Naive thymus-derived CD4-positive, alpha-beta T cell (primary cell): ENCODE measurements at regions not wholly inside any gene's neighbourhood (a gene's known extent, or its start where the extent isn't known, plus 50 kb on each side); places are given as distances from the start of the nearest gene placed in this dataset.

Experiments used
- ATAC-seq: fragments of 150-1000 bp; cut with Tn5 transposase; 2 replicates; pipeline ENCODE4 v1.10.0; 2021; ENCODE audit warnings: mild to moderate bottlenecking, moderate library complexity
- CTCF ChIA-PET: fragments of 350-600 bp; sonication (Branson Sonifier 250); formaldehyde crosslinking; loops from one replicate; lab custom pipeline; 2021; ENCODE audit warnings: antibody characterized with exemption; lab: Charles Lee
- POLR2A ChIA-PET: fragments of 350-600 bp; sonication (Branson Sonifier 250); formaldehyde crosslinking; loops from one replicate; lab custom pipeline; 2021; ENCODE audit warnings: antibody characterized with exemption, inconsistent platforms; lab: Charles Lee
- DNase-seq, 9 donors: peaks; one replicate each; pipeline versions ENCODE4 v3.0.0 to v3.0.0-alpha.2; 2020 to 2022; ENCODE audit warnings: mixed read lengths in 1 of 9
- H3K27ac ChIP-seq: one replicate; pipeline ENCODE4 v1.7.0; 2013; ENCODE audit warnings: mild to moderate bottlenecking, low read depth, low read length, moderate library complexity
- H3K27me3 ChIP-seq, 2 donors: one replicate each; pipeline ENCODE4 v1.7.0; 2013; ENCODE audit warnings: low read length in 2 of 2, mild to moderate bottlenecking in 2 of 2, moderate library complexity in 2 of 2; ENCODE audit not compliant: control insufficient read depth in 2 of 2, insufficient read depth in 2 of 2
- H3K36me3 ChIP-seq, 3 experiments: 1 replicate in 2 of 3; 2 replicates in 1 of 3; pipeline ENCODE4 v1.7.0; 2013; ENCODE audit warnings: low read length in 3 of 3, mild to moderate bottlenecking in 3 of 3, moderate library complexity in 1 of 3; ENCODE audit not compliant: insufficient read depth in 3 of 3, control insufficient read depth in 2 of 3
- H3K4me1 ChIP-seq, 2 donors: one replicate each; pipeline ENCODE4 v1.7.0; 2013; ENCODE audit warnings: low read length in 2 of 2, mild to moderate bottlenecking in 2 of 2, moderate library complexity in 1 of 2; ENCODE audit not compliant: control insufficient read depth in 2 of 2, insufficient read depth in 2 of 2
- H3K4me3 ChIP-seq: 2 replicates; pipeline ENCODE4 v1.7.0; 2013; ENCODE audit warnings: mild to moderate bottlenecking, low read length
- H3K9me3 ChIP-seq, 3 experiments: 1 replicate in 2 of 3; 2 replicates in 1 of 3; pipeline ENCODE4 v1.7.0; 2013; ENCODE audit warnings: low read length in 3 of 3; ENCODE audit not compliant: control insufficient read depth in 2 of 3
- H3K27ac Mint-ChIP-seq, 9 donors: one replicate each; pipeline ENCODE4 v1.8.0; 2020 to 2022; ENCODE audit warnings: mixed read lengths in 9 of 9, mild to moderate bottlenecking in 8 of 9, moderate library complexity in 5 of 9, inconsistent platforms in 2 of 9
- H3K27me3 Mint-ChIP-seq, 5 donors: one replicate each; pipeline ENCODE4 v1.8.0; 2021 to 2022; ENCODE audit warnings: mixed read lengths in 5 of 5, mild to moderate bottlenecking in 1 of 5
- H3K36me3 Mint-ChIP-seq, 5 donors: one replicate each; pipeline ENCODE4 v1.8.0; 2020 to 2022; ENCODE audit warnings: mixed read lengths in 5 of 5, mild to moderate bottlenecking in 3 of 5, inconsistent platforms in 1 of 5
- H3K4me1 Mint-ChIP-seq, 7 donors: one replicate each; pipeline ENCODE4 v1.8.0; 2020 to 2022; ENCODE audit warnings: mixed read lengths in 7 of 7, mild to moderate bottlenecking in 3 of 7, inconsistent platforms in 1 of 7
- H3K4me3 Mint-ChIP-seq, 10 donors: one replicate each; pipeline ENCODE4 v1.8.0; 2020 to 2022; ENCODE audit warnings: mild to moderate bottlenecking in 10 of 10, mixed read lengths in 10 of 10, moderate library complexity in 6 of 10, inconsistent platforms in 2 of 10
- H3K9me3 Mint-ChIP-seq, 11 donors: one replicate each; pipeline ENCODE4 v1.8.0; 2020 to 2022; ENCODE audit warnings: mixed read lengths in 11 of 11, mild to moderate bottlenecking in 4 of 11, inconsistent platforms in 1 of 11, moderate library complexity in 1 of 11
- intact Hi-C, 2 donors: fragments of 100-400 bp; cut with micrococcal nuclease; formaldehyde crosslinking; loops; one replicate each; pipeline ENCODE4 v1.15.1; 2023

GRCh38 chr10:10845185-10845584 is 172.5 kb upstream of the CELF2 start:
- H3K4me3 Mint-ChIP-seq: no peak overlapping the region
- H3K9me3 Mint-ChIP-seq: peaks cover 3 to 16% (median 8%) of the 10 kb centered on the region in 11 donors
- intact Hi-C loops: no loop called here
- no peaks in the 10 kb centered on the region for H3K36me3 Mint-ChIP-seq
- H3K4me1 Mint-ChIP-seq: no peaks in the 10 kb centered on the region
- Histone ChIP-seq H3K4me3 (no peak overlapping the region), H3K9me3 (no peaks in the 10 kb centered on the region), H3K36me3 (no peaks in the 10 kb centered on the region), H3K4me1 (no peaks in the 10 kb centered on the region), H3K27me3 (no peaks in the 10 kb centered on the region), H3K27ac (no peak overlapping the region)
- ATAC-seq (no peak), DNase-seq (no peak)
- ChIA-PET POLR2A (no interaction called here), CTCF (no interaction called here)
- H3K27me3 Mint-ChIP-seq: peaks cover 12 to 36% (median 15%) of the 10 kb centered on the region in 5 donors
- no peak overlapping the region for H3K27ac Mint-ChIP-seq

DNA sequence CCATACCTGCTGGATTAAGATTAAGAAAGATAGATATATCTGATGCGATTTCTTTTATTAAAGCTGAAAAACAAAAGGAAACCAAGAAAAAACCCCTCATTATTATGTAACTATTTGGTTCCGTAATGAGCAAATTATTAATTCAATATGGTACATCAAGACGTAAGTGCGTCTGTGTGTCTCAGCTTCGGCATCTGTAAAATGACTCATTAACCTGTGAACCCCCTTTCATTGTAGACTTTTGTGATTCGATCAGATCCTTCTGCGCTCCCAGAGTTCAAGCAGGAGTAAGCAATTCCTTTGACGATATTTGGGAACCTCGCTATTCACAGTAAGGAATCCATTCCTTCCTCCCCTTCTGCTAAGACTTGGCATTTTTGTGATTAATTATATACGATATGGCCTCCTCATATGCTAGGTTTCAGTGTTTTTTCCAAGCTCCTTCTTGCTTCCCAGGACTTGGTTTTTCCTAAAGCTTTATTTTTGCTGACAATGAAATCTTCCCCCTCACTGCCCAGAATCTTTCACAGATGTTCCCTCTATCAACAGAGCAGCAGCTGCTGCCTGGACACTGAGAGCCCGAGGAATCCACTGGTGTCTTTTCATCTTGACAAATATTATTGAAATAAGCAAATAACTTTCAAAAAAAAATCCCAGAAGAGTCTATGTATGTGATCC is 171.7 kb upstream of the CELF2 start:
- H3K27ac ChIP-seq: no peak overlapping the region
- Mint-ChIP-seq H3K27me3 (peaks cover 15 to 39% (median 17%) of the 10 kb centered on the region in 5 donors), H3K4me3 (no peak overlapping the region), H3K4me1 (no peaks in the 10 kb centered on the region), H3K36me3 (no peaks in the 10 kb centered on the region), H3K27ac (no peak overlapping the region), H3K9me3 (peaks cover under 1 to 8% (median 2%) of the 10 kb centered on the region in 11 donors)
- intact Hi-C loops: no loop called here
- no peaks in the 10 kb centered on the region for H3K4me1 ChIP-seq
- ChIA-PET CTCF (no interaction called here), POLR2A (no interaction called here)
- ATAC-seq (no peak), DNase-seq (no peak)
- H3K27me3 ChIP-seq: no peaks in the 10 kb centered on the region
- H3K9me3 ChIP-seq: no peaks in the 10 kb centered on the region
- no peaks in the 10 kb centered on the region for H3K36me3 ChIP-seq
- H3K4me3 ChIP-seq: no peak overlapping the region

- Mint-ChIP-seq H3K27me3 (peaks cover 19 to 45% (median 22%) of the 10 kb centered on the region in 5 donors), H3K4me3 (no peak overlapping the region), H3K4me1 (no peaks in the 10 kb centered on the region), H3K9me3 (peaks cover 0 to 3% (median under 1%) of the 10 kb centered on the region in 11 donors), H3K27ac (no peak overlapping the region), H3K36me3 (no peaks in the 10 kb centered on the region)
- Histone ChIP-seq H3K4me3 (no peak overlapping the region), H3K4me1 (no peaks in the 10 kb centered on the region), H3K36me3 (no peaks in the 10 kb centered on the region), H3K9me3 (no peaks in the 10 kb centered on the region), H3K27me3 (peaks cover 0 to 3% of the 10 kb centered on the region in 2 donors), H3K27ac (no peak overlapping the region)
- DNase-seq (no peak), ATAC-seq (no peak)
- ChIA-PET POLR2A (no interaction called here), CTCF (no interaction called here)
- intact Hi-C loops: no loop called here
These were observed 171.2 kb upstream of the CELF2 start for GRCh38 chr10:10846504-10846900.

DNA sequence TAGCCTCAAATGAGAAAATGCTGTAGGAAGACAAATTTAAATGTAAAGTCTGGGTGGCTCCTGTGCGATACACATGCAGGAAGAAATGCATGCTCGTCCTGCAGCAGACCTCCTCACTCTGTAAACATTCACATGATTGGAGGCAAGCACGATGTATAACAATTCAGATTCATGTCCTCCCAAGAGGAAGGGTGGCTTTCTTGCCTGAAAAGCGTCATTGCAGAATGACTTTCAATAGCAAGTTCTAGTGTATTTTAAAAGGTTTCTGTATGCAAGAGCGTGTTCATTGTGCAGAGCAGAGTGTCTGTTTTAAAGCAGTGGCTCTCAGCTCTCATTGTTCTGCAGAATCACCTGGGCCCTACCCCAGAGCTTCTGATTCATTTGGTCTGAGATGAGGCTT is 170.3 kb upstream of the CELF2 start:
- H3K27me3 ChIP-seq: peaks cover 0 to 3% of the 10 kb centered on the region in 2 donors
- ChIA-PET POLR2A (no interaction called here), CTCF (no interaction called here)
- H3K36me3 Mint-ChIP-seq: no peaks in the 10 kb centered on the region
- no peak for ATAC-seq
- no peaks in the 10 kb centered on the region for H3K36me3 ChIP-seq
- no peak overlapping the region for H3K4me3 Mint-ChIP-seq
- H3K4me1 ChIP-seq: no peaks in the 10 kb centered on the region
- H3K4me1 Mint-ChIP-seq: no peaks in the 10 kb centered on the region
- no peak overlapping the region for H3K27ac Mint-ChIP-seq
- H3K4me3 ChIP-seq: no peak overlapping the region
- intact Hi-C loops: no loop called here
- no peak for DNase-seq
- no peaks in the 10 kb centered on the region for H3K9me3 ChIP-seq
- no peak overlapping the region for H3K27ac ChIP-seq
- peaks cover 24 to 51% (median 27%) of the 10 kb centered on the region in 5 donors for H3K27me3 Mint-ChIP-seq
- H3K9me3 Mint-ChIP-seq: peaks cover 0 to 2% (median 0%) of the 10 kb centered on the region in 11 donors

DNA sequence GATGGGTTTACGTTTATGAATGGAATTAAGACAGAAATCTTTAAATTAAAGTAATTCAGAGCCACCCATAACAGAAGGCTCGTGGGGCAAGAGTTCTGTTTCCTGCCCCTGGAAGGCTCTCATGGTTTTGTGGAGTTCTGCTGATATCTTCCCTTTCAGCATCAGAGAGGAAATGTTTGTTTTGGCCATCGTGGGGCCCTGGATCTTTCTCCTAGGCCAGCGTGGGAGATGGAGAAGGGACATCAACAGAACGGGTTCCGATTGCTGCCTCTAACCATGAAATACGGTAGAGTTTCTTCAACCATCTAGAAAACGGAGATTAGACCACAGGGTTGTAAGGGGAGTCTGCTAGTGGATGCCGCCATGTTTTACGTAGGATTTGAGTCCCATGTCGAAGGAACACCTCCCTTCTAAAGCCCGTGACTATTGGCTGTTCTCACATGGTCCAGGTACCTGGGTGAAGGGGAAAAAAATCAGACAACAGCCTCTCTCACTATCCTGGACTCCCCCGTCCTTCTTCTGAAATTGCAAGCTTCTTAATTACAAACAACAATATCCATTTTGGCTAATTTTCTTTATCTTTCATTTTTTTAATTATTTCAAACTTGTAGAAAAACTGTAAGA is 169.1 kb upstream of the CELF2 start:
- Histone ChIP-seq H3K27ac (no peak overlapping the region), H3K4me1 (no peaks in the 10 kb centered on the region)
- peaks cover 27 to 46% (median 30%) of the 10 kb centered on the region in 5 donors for H3K27me3 Mint-ChIP-seq

DNA sequence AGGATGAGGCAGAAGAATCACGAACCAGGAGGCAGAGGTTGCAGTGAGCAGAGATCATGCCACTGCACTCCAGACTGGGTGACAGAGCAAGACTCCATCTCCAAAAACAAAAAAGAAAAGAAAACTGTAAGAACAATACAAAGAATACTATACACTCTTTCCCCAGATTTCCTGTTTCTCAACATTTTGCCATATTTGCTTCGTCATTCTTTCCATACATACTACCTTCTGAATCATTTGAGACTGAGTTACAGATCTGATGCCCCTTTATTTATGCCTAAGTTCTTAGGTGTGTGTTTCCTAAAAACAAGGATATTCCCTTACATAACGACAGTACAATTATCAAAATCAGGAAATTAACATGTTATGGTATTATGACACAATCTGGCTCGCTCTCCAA is 168.4 kb upstream of the CELF2 start:
- Mint-ChIP-seq H3K4me3 (no peak overlapping the region), H3K36me3 (no peaks in the 10 kb centered on the region), H3K27me3 (peaks cover 22 to 39% (median 29%) of the 10 kb centered on the region in 5 donors), H3K27ac (no peak overlapping the region), H3K4me1 (no peaks in the 10 kb centered on the region), H3K9me3 (peaks cover 0 to 3% (median 0%) of the 10 kb centered on the region in 11 donors)
- POLR2A ChIA-PET: no interaction called here
- Histone ChIP-seq H3K4me1 (no peaks in the 10 kb centered on the region), H3K27me3 (peaks cover 0 to 3% of the 10 kb centered on the region in 2 donors), H3K36me3 (no peaks in the 10 kb centered on the region), H3K27ac (no peak overlapping the region), H3K9me3 (no peaks in the 10 kb centered on the region), H3K4me3 (no peak overlapping the region)
- CTCF ChIA-PET: no interaction called here
- ATAC-seq: no peak
- DNase-seq: no peak
- intact Hi-C loops: no loop called here

More for the DNA sequence above, 169.1 kb upstream of the CELF2 start:
- no peak for DNase-seq
- H3K27ac Mint-ChIP-seq: no peak overlapping the region
- no peak for ATAC-seq
- no peaks in the 10 kb centered on the region for H3K4me1 Mint-ChIP-seq
- Histone ChIP-seq H3K9me3 (no peaks in the 10 kb centered on the region), H3K4me3 (no peak overlapping the region), H3K36me3 (no peaks in the 10 kb centered on the region), H3K27me3 (peaks cover 0 to 3% of the 10 kb centered on the region in 2 donors)
- peaks cover 0 to 3% (median 0%) of the 10 kb centered on the region in 11 donors for H3K9me3 Mint-ChIP-seq
- H3K36me3 Mint-ChIP-seq: no peaks in the 10 kb centered on the region
- intact Hi-C loops: no loop called here
- no peak overlapping the region for H3K4me3 Mint-ChIP-seq
- POLR2A ChIA-PET: no interaction called here
- CTCF ChIA-PET: no interaction called here

GRCh38 chr10:10850214-10850613 is 167.5 kb upstream of the CELF2 start:
- Histone ChIP-seq H3K9me3 (no peaks in the 10 kb centered on the region), H3K27ac (no peak overlapping the region), H3K36me3 (no peaks in the 10 kb centered on the region), H3K27me3 (peaks cover 0 to 3% of the 10 kb centered on the region in 2 donors), H3K4me1 (no peaks in the 10 kb centered on the region), H3K4me3 (no peak overlapping the region)
- ATAC-seq (no peak), DNase-seq (no peak)
- H3K9me3 Mint-ChIP-seq: peaks cover 0 to 3% (median 0%) of the 10 kb centered on the region in 11 donors
- intact Hi-C loops: no loop called here
- no peak overlapping the region for H3K4me3 Mint-ChIP-seq
- no peak overlapping the region for H3K27ac Mint-ChIP-seq
- peaks cover 22 to 32% (median 29%) of the 10 kb centered on the region in 5 donors for H3K27me3 Mint-ChIP-seq
- peaks cover 0 to 3% (median 0%) of the 10 kb centered on the region in 7 donors for H3K4me1 Mint-ChIP-seq
- ChIA-PET POLR2A (no interaction called here), CTCF (no interaction called here)
- H3K36me3 Mint-ChIP-seq: no peaks in the 10 kb centered on the region
